Panc1 (cell line): ENCODE measurements at regions not wholly inside any gene's neighbourhood (a gene's known extent, or its start where the extent isn't known, plus 50 kb on each side); places are given as distances from the start of the nearest gene placed in this dataset.
A peak's percentile ranks its signal among the peaks of the same experiment; 100 is the strongest.

Experiments used
- ATAC-seq: fragments of 200-7000 bp; cut with Tn5 transposase; 2 replicates; pipeline ENCODE4 v1.9.1; 2020; ENCODE audit warnings: mild to moderate bottlenecking, moderate library complexity
- BruUV-seq: library from RNA; stranded (reverse); fragments of 400-500 nt; replicated peaks from 2 replicates; lab custom pipeline; 2021; lab: Mats Ljungman, UMichigan
- CTCF ChIA-PET: fragments of 300-600 bp; sonication (Branson Sonifier 250); formaldehyde crosslinking; loops from one replicate; lab custom pipeline; 2022; ENCODE audit warnings: antibody characterized with exemption; lab: Charles Lee
- POLR2A ChIA-PET: fragments of 300-600 bp; sonication (Branson Sonifier 250); formaldehyde crosslinking; loops from one replicate; lab custom pipeline; 2022; ENCODE audit warnings: antibody characterized with exemption; lab: Charles Lee
- DNase-seq: peaks from one replicate; pipeline ENCODE4 v3.0.0-alpha.2; 2010; ENCODE audit warnings: low read depth, low spot score
- H3K27ac ChIP-seq: 2 replicates; pipeline ENCODE4 v1.5.1; 2011; ENCODE audit warnings: mild to moderate bottlenecking, low read length, inconsistent platforms
- H3K27me3 ChIP-seq: fragments of 200-500 bp; sonication (Bioruptor generic); 2 replicates; pipeline ENCODE4 v1.6.0; 2014; ENCODE audit warnings: low read length, inconsistent platforms; ENCODE audit not compliant: control insufficient read depth, insufficient read depth
- H3K36me3 ChIP-seq: fragments of 200-500 bp; sonication (Bioruptor generic); 2 replicates; pipeline ENCODE4 v1.5.1; 2014; ENCODE audit warnings: inconsistent platforms, mild to moderate bottlenecking, low read length, moderate library complexity; ENCODE audit not compliant: control insufficient read depth, insufficient read depth
- H3K4me1 ChIP-seq: 2 replicates; pipeline ENCODE4 v1.5.1; 2011; ENCODE audit warnings: inconsistent platforms, mild to moderate bottlenecking, low read length, moderate library complexity; ENCODE audit not compliant: control insufficient read depth, insufficient read depth
- H3K4me3 ChIP-seq, 2 experiments: 2 replicates each; pipeline ENCODE4 v1.5.1; 2011 to 2012; ENCODE audit warnings: low read depth in 2 of 2, low read length in 2 of 2, mild to moderate bottlenecking in 2 of 2, inconsistent platforms in 1 of 2, moderate library complexity in 1 of 2
- H3K9me3 ChIP-seq: fragments of 200-500 bp; sonication (Bioruptor generic); 2 replicates; pipeline ENCODE4 v1.5.1; 2014; ENCODE audit warnings: low read depth, mild to moderate bottlenecking, inconsistent platforms, low read length, moderate library complexity; ENCODE audit not compliant: control insufficient read depth, insufficient read depth
- POLR2AphosphoS5 ChIP-seq: IDR thresholded peaks from 2 replicates; pipeline ENCODE4 v1.6.1; 2012; ENCODE audit warnings: mild to moderate bottlenecking, low read depth, low read length, moderate library complexity
- SIN3A ChIP-seq: IDR thresholded peaks from 2 replicates; pipeline ENCODE4 v1.6.1; 2012; ENCODE audit warnings: low read depth, mild to moderate bottlenecking, low read length, moderate library complexity, borderline replicate concordance; ENCODE audit not compliant: insufficient read depth
- TCF7L2 ChIP-seq: IDR thresholded peaks from 2 replicates; pipeline ENCODE4 v1.6.1; 2011; ENCODE audit warnings: mild to moderate bottlenecking, low read depth, low read length, inconsistent platforms
- in situ Hi-C: cut with HindIII; loops from 2 replicates; pipeline ENCODE4 v1.10.0; 2016; ENCODE audit warnings: low sequenced_read_pairs, low pct_unique_long_range_greater_than_20kb
- intact Hi-C: fragments of 100-400 bp; cut with micrococcal nuclease; formaldehyde crosslinking; loops from one replicate; pipeline ENCODE4 v1.10.0; 2022; ENCODE audit not compliant: unreplicated experiment
- TF ChIP-seq, protein P1 (sequence below), 2 experiments: IDR thresholded peaks; 2 replicates each; pipeline ENCODE4 v1.6.1; 2011 to 2012; ENCODE audit warnings: low read depth in 2 of 2, control low read depth in 1 of 2, low read length in 1 of 2, mild to moderate bottlenecking in 1 of 2, moderate library complexity in 1 of 2; ENCODE audit not compliant: insufficient read depth in 1 of 2
- TF ChIP-seq, protein P2 (sequence below): fragments of 450-650 bp; IDR thresholded peaks from 2 replicates; pipeline ENCODE4 v1.5.1; 2017; ENCODE audit warnings: mild to moderate bottlenecking

DNA sequence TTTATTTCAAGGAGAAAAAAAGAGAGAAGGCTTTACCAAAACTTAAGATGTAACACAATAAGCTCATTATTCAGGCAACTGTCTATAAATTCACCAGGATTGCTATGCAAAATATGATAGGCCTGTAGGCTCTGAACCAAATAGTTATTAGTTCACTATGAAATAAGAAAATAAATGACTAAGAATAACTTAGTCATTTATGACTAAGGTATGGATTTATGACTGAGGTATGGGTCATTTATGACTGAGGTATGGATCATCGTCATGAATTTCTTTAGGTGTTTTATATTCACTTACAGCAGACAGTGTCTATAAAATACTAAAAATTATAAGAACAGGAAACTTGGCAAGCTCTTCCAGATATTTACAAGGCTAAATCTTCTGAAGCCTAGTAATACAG is 52.1 kb upstream of the SNX9 start:
- POLR2A ChIA-PET: no interaction called here
- BruUV-seq: no TSS peak
- CTCF ChIA-PET: interaction anchor here (0.9 to 1.3 kb wide), 2 partner anchors 8 to 11 kb away, joined by 5 read pairs; no protein-coding TSS in a partner anchor
- Histone ChIP-seq H3K36me3 (no peaks in the 10 kb centered on the region), H3K4me3 (no peak overlapping the region), H3K4me1 (peaks cover 34% of the 10 kb centered on the region), H3K27me3 (no peaks in the 10 kb centered on the region), H3K27ac (peak overlapping the region; percentile 85), H3K9me3 (no peaks in the 10 kb centered on the region)
- TF ChIP-seq POLR2AphosphoS5: no peak
- TF ChIP-seq SIN3A: no peak
- TF ChIP-seq, protein P1, sequence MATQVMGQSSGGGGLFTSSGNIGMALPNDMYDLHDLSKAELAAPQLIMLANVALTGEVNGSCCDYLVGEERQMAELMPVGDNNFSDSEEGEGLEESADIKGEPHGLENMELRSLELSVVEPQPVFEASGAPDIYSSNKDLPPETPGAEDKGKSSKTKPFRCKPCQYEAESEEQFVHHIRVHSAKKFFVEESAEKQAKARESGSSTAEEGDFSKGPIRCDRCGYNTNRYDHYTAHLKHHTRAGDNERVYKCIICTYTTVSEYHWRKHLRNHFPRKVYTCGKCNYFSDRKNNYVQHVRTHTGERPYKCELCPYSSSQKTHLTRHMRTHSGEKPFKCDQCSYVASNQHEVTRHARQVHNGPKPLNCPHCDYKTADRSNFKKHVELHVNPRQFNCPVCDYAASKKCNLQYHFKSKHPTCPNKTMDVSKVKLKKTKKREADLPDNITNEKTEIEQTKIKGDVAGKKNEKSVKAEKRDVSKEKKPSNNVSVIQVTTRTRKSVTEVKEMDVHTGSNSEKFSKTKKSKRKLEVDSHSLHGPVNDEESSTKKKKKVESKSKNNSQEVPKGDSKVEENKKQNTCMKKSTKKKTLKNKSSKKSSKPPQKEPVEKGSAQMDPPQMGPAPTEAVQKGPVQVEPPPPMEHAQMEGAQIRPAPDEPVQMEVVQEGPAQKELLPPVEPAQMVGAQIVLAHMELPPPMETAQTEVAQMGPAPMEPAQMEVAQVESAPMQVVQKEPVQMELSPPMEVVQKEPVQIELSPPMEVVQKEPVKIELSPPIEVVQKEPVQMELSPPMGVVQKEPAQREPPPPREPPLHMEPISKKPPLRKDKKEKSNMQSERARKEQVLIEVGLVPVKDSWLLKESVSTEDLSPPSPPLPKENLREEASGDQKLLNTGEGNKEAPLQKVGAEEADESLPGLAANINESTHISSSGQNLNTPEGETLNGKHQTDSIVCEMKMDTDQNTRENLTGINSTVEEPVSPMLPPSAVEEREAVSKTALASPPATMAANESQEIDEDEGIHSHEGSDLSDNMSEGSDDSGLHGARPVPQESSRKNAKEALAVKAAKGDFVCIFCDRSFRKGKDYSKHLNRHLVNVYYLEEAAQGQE (IDR thresholded peaks at IDR 0.05; ENCODE audit: insufficient read depth in 1 of 2, low read depth in 2 of 2, low read length in 1 of 2): no peak
- no peak for TF ChIP-seq TCF7L2
- TF ChIP-seq, protein P2, sequence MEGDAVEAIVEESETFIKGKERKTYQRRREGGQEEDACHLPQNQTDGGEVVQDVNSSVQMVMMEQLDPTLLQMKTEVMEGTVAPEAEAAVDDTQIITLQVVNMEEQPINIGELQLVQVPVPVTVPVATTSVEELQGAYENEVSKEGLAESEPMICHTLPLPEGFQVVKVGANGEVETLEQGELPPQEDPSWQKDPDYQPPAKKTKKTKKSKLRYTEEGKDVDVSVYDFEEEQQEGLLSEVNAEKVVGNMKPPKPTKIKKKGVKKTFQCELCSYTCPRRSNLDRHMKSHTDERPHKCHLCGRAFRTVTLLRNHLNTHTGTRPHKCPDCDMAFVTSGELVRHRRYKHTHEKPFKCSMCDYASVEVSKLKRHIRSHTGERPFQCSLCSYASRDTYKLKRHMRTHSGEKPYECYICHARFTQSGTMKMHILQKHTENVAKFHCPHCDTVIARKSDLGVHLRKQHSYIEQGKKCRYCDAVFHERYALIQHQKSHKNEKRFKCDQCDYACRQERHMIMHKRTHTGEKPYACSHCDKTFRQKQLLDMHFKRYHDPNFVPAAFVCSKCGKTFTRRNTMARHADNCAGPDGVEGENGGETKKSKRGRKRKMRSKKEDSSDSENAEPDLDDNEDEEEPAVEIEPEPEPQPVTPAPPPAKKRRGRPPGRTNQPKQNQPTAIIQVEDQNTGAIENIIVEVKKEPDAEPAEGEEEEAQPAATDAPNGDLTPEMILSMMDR: no peak
- ATAC-seq (no peak; the same call in 1 of the 2 replicates), DNase-seq (peak; percentile 76)
- intact Hi-C loops: no loop called here
- in situ Hi-C loops: loop anchor here (25.0 kb wide), 1 partner anchor 91 kb away; no protein-coding TSS in a partner anchor

DNA sequence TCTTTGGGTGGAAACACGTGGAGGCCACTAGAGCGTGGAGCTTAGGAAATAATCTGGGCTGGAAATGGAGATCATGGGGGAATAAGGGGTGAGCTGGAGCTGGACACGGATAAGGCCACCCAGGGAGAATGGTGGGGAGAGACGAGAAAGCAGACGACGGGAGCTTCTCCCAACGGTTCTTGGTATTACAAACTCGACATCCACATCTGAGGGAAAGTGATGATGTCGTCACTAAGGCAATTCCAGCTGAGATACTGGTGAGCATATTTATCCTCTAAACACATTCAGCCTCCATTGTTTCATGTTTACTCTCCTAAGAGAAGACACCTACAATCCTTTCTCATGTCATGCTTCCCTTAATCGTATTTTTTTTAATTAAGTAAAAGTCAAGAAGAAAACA is 50.2 kb upstream of the SNX9 start:
- ATAC-seq: no peak
- intact Hi-C loops: no loop called here
- BruUV-seq: no TSS peak
- in situ Hi-C loops: loop anchor here (25.0 kb wide), 1 partner anchor 89 kb away; no protein-coding TSS in a partner anchor
- no peak for DNase-seq
- Histone ChIP-seq H3K4me1 (peaks cover 34% of the 10 kb centered on the region), H3K9me3 (no peaks in the 10 kb centered on the region), H3K36me3 (no peaks in the 10 kb centered on the region), H3K27ac (peak overlapping the region; percentile 44), H3K4me3 (no peak overlapping the region), H3K27me3 (no peaks in the 10 kb centered on the region)
- ChIA-PET POLR2A (no interaction called here), CTCF (no interaction called here)
- TF ChIP-seq, protein P2: no peak
- TF ChIP-seq TCF7L2 (no peak), SIN3A (no peak), POLR2AphosphoS5 (no peak)
- TF ChIP-seq, protein P1 (IDR thresholded peaks at IDR 0.05; ENCODE audit: insufficient read depth in 1 of 2, low read depth in 2 of 2, low read length in 1 of 2): no peak
